Activated T-helper 2 cell treated with anti-CD3 and anti-CD28 coated beads, Interferon-gamma antibody, Interleukin-2, Interleukin-4, amounts not matched to agents 10 μg/mL and 5 μg/mL and 100 μg/mL, durations not matched to agents 14 hours and 24 hours and 36 hours (primary cell): ENCODE measurements at regions not wholly inside any gene's neighbourhood (a gene's known extent, or its start where the extent isn't known, plus 50 kb on each side); places are given as distances from the start of the nearest gene placed in this dataset.

ENCODE experiments used
- DNase-seq: peaks from one replicate; pipeline ENCODE4 v3.0.0; 2021; ENCODE audit warnings: low spot score
- H3K27ac Mint-ChIP-seq: one replicate; pipeline ENCODE4 v1.8.0; 2021; ENCODE audit warnings: mixed read lengths
- H3K27me3 Mint-ChIP-seq: one replicate; pipeline ENCODE4 v1.8.0; 2021; ENCODE audit warnings: low read depth, mixed read lengths
- H3K36me3 Mint-ChIP-seq: one replicate; pipeline ENCODE4 v1.8.0; 2021; ENCODE audit warnings: low read depth, mixed read lengths
- H3K4me1 Mint-ChIP-seq: one replicate; pipeline ENCODE4 v1.8.0; 2021; ENCODE audit warnings: low read depth, mixed read lengths
- H3K4me3 Mint-ChIP-seq: one replicate; pipeline ENCODE4 v1.8.0; 2021; ENCODE audit warnings: low read depth, mild to moderate bottlenecking, moderate library complexity, mixed read lengths
- H3K9me3 Mint-ChIP-seq: one replicate; pipeline ENCODE4 v1.8.0; 2021; ENCODE audit warnings: mixed read lengths
- intact Hi-C: fragments of 100-400 bp; cut with micrococcal nuclease; formaldehyde crosslinking; loops from one replicate; pipeline ENCODE4 v1.15.1; 2023

- Mint-ChIP-seq H3K4me3 (no peak overlapping the region), H3K27ac (no peak overlapping the region), H3K4me1 (no peaks in the 10 kb centered on the region), H3K36me3 (no peaks in the 10 kb centered on the region), H3K27me3 (peaks cover 10% of the 10 kb centered on the region), H3K9me3 (no peaks in the 10 kb centered on the region)
- no peak for DNase-seq
- intact Hi-C loops, result no loop called here
Observed at GRCh38 chr2:217151509-217152206, 291.8 kb upstream of the TNP1 start.

DNA sequence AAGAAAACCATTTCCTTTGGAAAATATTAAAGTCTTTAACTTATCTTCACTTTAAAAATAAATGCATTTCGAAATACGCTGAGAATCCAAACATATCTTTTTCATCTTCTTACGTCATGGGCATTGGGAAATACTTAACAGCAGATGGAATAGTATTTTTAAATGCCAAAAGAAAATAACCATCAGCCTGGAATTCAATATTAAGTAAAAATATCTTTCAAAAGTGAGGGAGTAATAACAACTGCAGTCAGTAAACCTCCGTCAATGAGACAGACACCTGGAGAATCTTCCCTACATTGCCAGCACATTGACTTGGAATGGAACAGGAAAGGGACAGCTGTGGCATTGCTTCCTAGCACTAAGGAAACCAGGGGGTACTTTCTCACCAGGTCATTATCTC, 290.4 kb upstream of the TNP1 start:
- Mint-ChIP-seq H3K36me3 (no peaks in the 10 kb centered on the region), H3K9me3 (no peaks in the 10 kb centered on the region), H3K4me1 (no peaks in the 10 kb centered on the region), H3K27ac (no peak overlapping the region), H3K4me3 (no peak overlapping the region), H3K27me3 (peaks cover 9% of the 10 kb centered on the region)
- no peak for DNase-seq
- intact Hi-C loops, result no loop called here

DNA sequence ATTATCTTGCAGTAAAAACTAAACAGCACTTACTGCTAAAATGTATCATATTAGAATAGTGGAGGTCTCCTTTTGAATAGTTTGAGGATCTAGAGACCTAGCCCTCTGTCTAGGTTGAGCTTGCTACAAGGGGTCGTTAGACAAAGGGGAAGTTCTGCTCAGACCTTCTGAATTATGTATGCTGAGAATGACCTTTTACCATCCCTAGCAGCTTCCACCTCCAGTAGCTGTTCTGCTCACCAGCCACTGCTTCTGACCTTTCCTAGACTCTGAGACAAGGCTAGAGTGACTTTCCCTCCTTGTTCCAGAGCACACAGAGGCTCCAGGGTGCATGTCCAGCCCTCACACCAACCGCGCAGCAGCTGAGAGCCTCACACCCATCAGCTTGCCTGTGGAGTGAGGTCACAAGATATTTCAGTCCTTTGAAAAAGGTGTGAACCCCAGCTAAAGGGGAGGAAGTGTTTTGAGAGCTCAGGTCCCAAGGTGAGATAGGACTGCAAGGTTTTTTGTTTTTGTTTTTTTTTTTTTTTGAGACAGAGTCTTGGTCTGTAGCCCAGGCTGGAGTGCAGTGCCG, 289.3 kb upstream of the TNP1 start:
- H3K9me3 Mint-ChIP-seq, result no peaks in the 10 kb centered on the region
- H3K4me3 Mint-ChIP-seq, result no peak overlapping the region
- H3K27ac Mint-ChIP-seq, result no peak overlapping the region
- no peaks in the 10 kb centered on the region for H3K36me3 Mint-ChIP-seq
- peaks cover 12% of the 10 kb centered on the region for H3K27me3 Mint-ChIP-seq
- no peak for DNase-seq
- H3K4me1 Mint-ChIP-seq, result no peaks in the 10 kb centered on the region
- intact Hi-C loops, result loop anchor here (10.0 kb wide), 1 partner anchor 104 kb away; no protein-coding TSS in a partner anchor

DNA sequence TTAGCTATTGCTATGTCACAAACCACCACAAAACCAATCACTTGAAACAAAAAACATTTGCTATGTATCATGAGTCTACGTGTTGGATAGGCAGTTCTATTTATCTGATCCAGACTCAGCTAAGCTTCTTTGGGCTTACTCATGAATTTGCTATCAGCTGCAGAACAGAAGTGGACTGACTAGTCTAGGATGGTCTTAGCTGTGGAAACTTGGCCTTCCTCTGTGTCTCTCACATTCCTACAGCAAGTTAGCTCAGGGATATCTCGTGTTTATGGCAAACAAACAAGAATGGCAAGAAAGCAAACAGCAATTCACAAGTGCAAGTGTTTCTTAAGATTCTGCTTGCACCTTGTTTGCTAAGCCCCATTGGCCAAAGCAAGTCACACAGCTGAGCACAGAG, 288.0 kb upstream of the TNP1 start:
- H3K4me3 Mint-ChIP-seq, result no peak overlapping the region
- no peaks in the 10 kb centered on the region for H3K36me3 Mint-ChIP-seq
- intact Hi-C loops, result loop anchor here (10.0 kb wide), 1 partner anchor 103 kb away; no protein-coding TSS in a partner anchor
- DNase-seq, result no peak
- peaks cover 11% of the 10 kb centered on the region for H3K27me3 Mint-ChIP-seq
- no peak overlapping the region for H3K27ac Mint-ChIP-seq
- no peaks in the 10 kb centered on the region for H3K4me1 Mint-ChIP-seq
- H3K9me3 Mint-ChIP-seq, result no peaks in the 10 kb centered on the region

- no peak for DNase-seq
- Mint-ChIP-seq H3K27ac (no peak overlapping the region), H3K36me3 (no peaks in the 10 kb centered on the region), H3K4me3 (no peak overlapping the region), H3K27me3 (peaks cover 7% of the 10 kb centered on the region), H3K4me1 (no peaks in the 10 kb centered on the region), H3K9me3 (no peaks in the 10 kb centered on the region)
- intact Hi-C loops, result loop anchor here (10.0 kb wide), 1 partner anchor 102 kb away; no protein-coding TSS in a partner anchor
Observed at GRCh38 chr2:217146956-217147355, 287.1 kb upstream of the TNP1 start.

GRCh38 chr2:217142649-217143266, 282.9 kb upstream of the TNP1 start:
- intact Hi-C loops, result loop anchor here (10.0 kb wide), 1 partner anchor 98 kb away; no protein-coding TSS in a partner anchor
- Mint-ChIP-seq H3K4me3 (no peak overlapping the region), H3K36me3 (no peaks in the 10 kb centered on the region), H3K4me1 (no peaks in the 10 kb centered on the region), H3K9me3 (peaks cover 16% of the 10 kb centered on the region), H3K27me3 (peaks cover 10% of the 10 kb centered on the region), H3K27ac (no peak overlapping the region)
- no peak for DNase-seq

DNA sequence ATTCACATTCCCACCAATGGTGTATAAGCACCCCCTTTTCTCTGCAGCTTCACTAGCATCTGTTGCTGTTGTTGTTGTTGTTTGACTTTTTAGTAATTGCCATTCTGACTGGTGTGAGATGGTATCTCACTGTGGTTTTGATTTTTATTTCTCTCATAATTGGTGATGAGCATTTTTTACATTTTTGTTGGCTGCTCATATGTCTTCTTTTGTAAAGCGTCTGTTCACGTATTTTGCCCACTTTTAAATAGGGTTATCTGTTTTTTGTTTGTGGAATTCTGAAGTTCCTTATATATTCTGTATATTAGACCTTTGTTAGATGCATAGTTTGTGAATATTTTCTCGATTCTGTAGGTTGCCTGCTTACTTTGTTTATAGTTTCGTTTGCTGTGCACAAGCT, 278.4 kb upstream of the TNP1 start:
- H3K27ac Mint-ChIP-seq, result no peak overlapping the region
- DNase-seq, result no peak
- H3K4me3 Mint-ChIP-seq, result no peak overlapping the region
- peaks cover 10% of the 10 kb centered on the region for H3K27me3 Mint-ChIP-seq
- H3K9me3 Mint-ChIP-seq, result peaks cover 29% of the 10 kb centered on the region
- no peaks in the 10 kb centered on the region for H3K36me3 Mint-ChIP-seq
- intact Hi-C loops, result no loop called here
- H3K4me1 Mint-ChIP-seq, result no peaks in the 10 kb centered on the region

DNA sequence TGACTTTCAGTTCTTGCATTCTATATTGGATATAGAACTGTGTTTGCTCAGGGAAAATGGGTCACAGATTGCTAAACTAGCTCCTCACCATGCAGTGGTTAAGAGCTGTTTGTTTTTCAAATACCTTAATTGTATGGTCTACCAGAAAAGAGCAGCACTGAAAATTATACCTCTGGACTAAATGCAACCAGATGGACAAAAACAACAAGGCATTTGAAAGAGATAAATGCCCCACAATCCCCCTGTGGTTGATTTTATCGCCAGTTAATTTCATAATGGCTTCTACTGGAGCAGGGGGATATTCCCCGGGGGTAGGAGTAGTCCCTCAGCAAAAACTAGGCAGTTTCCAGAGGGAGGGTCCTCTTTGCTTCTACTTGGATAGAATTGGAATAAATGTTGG, 267.9 kb upstream of the TNP1 start:
- H3K4me1 Mint-ChIP-seq, result no peaks in the 10 kb centered on the region
- H3K27me3 Mint-ChIP-seq, result peaks cover 15% of the 10 kb centered on the region

GRCh38 chr2:217125014-217125413, 265.1 kb upstream of the TNP1 start:
- Mint-ChIP-seq H3K27me3 (peaks cover 11% of the 10 kb centered on the region), H3K36me3 (no peaks in the 10 kb centered on the region), H3K4me3 (no peak overlapping the region), H3K9me3 (no peaks in the 10 kb centered on the region), H3K4me1 (no peaks in the 10 kb centered on the region), H3K27ac (no peak overlapping the region)
- intact Hi-C loops, result no loop called here
- no peak for DNase-seq

More for the DNA sequence above, 267.9 kb upstream of the TNP1 start:
- Mint-ChIP-seq H3K4me3 (no peak overlapping the region), H3K9me3 (no peaks in the 10 kb centered on the region), H3K36me3 (no peaks in the 10 kb centered on the region), H3K27ac (no peak overlapping the region)
- DNase-seq, result no peak
- intact Hi-C loops, result no loop called here

- Mint-ChIP-seq H3K9me3 (no peaks in the 10 kb centered on the region), H3K27ac (no peak overlapping the region), H3K27me3 (peaks cover 11% of the 10 kb centered on the region), H3K4me3 (no peak overlapping the region), H3K4me1 (no peaks in the 10 kb centered on the region), H3K36me3 (no peaks in the 10 kb centered on the region)
- intact Hi-C loops, result no loop called here
- no peak for DNase-seq
Observed at GRCh38 chr2:217124050-217124449, 264.2 kb upstream of the TNP1 start.

DNA sequence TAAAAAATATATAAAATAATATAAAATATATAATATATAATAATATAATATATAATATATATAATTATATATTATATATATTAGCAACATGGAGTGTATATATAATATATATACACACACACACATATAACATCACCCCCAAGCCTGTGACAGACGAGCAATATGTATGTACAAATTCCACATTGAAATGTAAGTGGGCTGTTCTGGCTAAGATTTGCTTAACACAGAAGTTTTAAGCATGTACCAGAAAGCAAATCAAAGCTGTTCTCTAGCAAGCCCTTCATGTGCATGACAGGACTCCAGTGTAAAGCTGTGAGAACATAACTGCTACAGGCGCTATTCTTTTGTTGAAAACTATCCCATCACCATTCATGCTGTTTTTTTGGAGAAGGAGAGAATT, 261.7 kb upstream of the TNP1 start:
- H3K4me3 Mint-ChIP-seq, result no peak overlapping the region
- no peaks in the 10 kb centered on the region for H3K9me3 Mint-ChIP-seq
- DNase-seq, result no peak
- intact Hi-C loops, result no loop called here
- peaks cover 2% of the 10 kb centered on the region for H3K4me1 Mint-ChIP-seq
- H3K27me3 Mint-ChIP-seq, result peaks cover 9% of the 10 kb centered on the region
- H3K36me3 Mint-ChIP-seq, result no peaks in the 10 kb centered on the region
- H3K27ac Mint-ChIP-seq, result no peak overlapping the region

- no peaks in the 10 kb centered on the region for H3K9me3 Mint-ChIP-seq
- H3K4me1 Mint-ChIP-seq, result peaks cover 2% of the 10 kb centered on the region
- no peak for DNase-seq
- intact Hi-C loops, result no loop called here
- H3K36me3 Mint-ChIP-seq, result no peaks in the 10 kb centered on the region
- no peak overlapping the region for H3K27ac Mint-ChIP-seq
- no peak overlapping the region for H3K4me3 Mint-ChIP-seq
- H3K27me3 Mint-ChIP-seq, result peaks cover 13% of the 10 kb centered on the region
Observed at GRCh38 chr2:217120429-217120828, 260.6 kb upstream of the TNP1 start.

GRCh38 chr2:217118559-217119284, 258.9 kb upstream of the TNP1 start:
- no peaks in the 10 kb centered on the region for H3K36me3 Mint-ChIP-seq
- peaks cover 6% of the 10 kb centered on the region for H3K27me3 Mint-ChIP-seq
- no peaks in the 10 kb centered on the region for H3K9me3 Mint-ChIP-seq
- no peak overlapping the region for H3K4me3 Mint-ChIP-seq
- peaks cover 2% of the 10 kb centered on the region for H3K4me1 Mint-ChIP-seq
- DNase-seq, result no peak
- intact Hi-C loops, result no loop called here
- H3K27ac Mint-ChIP-seq, result no peak overlapping the region
